GM21390 (cell line): ENCODE measurements at regions not wholly inside any gene's neighbourhood (a gene's known extent, or its start where the extent isn't known, plus 50 kb on each side); places are given as distances from the start of the nearest gene placed in this dataset.

Experiments used
- ATAC-seq: cut with Tn5 transposase; IDR thresholded peaks from one replicate; pipeline ENCODE4 v1.9.1; 2021; ENCODE audit not compliant: unreplicated experiment

DNA sequence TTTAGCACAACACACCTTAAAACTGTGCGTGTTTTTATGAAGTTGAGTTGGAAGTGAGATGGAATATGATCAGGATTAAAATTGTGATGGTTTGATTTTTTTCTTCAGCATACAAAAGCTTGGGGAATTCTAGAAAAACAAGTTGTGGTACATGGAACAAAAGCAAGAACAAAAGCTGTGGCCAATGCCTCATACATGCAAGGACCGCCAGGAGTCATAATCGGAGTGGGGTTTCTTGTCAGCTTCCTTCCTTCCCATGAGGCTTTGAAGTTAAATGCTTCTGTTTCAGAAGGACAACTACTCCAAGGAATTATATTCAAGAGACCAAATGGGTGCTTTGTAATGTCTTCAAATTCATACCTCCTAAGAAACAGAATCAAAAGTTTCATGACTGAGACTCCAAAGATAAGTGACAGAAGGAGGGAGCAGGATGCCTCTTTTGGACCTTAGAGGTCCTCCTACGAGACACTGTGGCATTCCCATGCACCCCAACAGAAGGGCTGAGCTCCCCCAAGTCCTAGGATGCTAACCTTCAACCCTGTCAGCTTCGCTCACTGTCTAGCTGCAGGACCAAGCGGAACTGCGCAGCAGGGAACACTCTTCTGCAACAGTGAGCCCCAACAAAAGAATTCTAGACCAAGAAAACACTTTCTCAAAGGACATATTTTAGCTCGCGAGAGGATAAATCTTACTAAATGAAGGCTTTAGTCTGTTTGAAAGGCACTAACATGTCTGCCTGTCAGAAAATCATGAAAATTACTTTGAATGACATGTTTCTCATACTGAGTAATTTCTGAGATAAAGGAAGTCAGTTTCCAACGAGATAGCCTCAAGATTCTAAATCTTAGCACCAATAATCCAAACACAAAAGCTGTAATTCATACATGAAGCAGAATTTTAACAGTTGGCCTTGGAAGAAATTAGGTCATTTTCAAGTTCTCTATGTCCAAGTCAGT lies 108.5 kb upstream of the NHSL1 start:
- no peak for ATAC-seq

DNA sequence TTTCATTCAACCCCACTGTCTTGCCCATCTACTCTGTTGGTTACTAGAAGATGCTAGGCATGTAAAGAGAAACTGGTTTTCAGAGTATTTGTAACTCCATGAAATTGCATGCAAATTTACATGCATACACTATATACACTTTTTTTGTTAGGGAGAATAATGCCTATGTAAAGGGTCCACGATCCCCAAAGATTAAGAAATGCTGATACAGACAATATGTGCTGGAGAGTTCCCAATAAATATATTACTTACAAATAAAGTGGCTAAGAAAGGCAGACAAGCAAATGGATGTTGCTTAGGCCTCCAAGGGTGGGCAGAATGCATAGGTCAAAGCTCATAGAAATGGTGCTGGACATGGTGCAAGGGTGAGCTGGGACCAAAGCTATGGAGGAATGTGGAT lies 109.6 kb upstream of the NHSL1 start:
- no peak for ATAC-seq

- no peak for ATAC-seq
Measured at GRCh38 chr6:138609801-138610430, 110.6 kb upstream of the NHSL1 start.

DNA sequence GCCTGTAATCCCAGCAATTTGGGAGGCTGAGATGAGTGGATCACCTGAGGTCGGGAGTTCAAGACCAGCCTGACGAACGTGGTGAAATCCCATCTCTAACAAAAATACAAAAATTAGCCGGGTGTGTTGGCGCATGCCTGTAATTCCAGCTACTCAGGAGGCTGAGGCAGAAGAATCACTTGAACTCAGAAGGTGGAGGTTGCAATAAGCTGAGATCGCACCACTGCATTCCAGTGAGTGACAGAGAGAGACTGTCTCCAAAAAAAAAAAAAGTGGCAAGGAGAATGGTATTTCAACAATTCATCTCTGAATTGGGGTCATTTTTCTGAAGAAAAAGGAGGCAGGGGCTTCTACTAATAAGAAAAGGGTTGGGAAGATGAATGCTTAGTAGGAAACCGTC lies 111.5 kb upstream of the NHSL1 start:
- no peak for ATAC-seq

GRCh38 chr6:138614151-138614550 lies 114.9 kb upstream of the NHSL1 start:
- no peak for ATAC-seq

GRCh38 chr6:138618168-138618567 lies 118.9 kb upstream of the NHSL1 start:
- ATAC-seq: no peak

DNA sequence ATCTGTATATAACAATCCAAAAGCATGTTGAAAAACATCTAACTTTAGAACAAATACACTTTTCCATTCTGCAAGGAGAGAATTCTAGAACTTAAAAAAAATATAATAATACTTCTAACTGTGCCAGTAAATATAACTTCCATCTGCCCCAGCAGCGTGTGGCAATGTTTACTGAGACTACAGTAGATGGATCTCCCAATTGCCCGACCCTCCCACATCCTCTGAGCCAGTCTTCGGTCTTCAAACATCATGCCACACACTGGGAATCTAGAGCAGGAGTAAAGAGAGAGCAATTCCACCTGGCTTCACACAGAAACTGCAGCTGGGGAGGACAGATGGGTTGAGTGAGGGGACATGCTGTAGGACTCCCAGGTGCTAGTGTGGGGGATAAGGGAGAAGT lies 121.3 kb upstream of the NHSL1 start:
- no peak for ATAC-seq

- ATAC-seq: no peak
Measured at GRCh38 chr6:138622967-138623366, 123.7 kb upstream of the NHSL1 start.

GRCh38 chr6:138631566-138631965 lies 132.3 kb upstream of the NHSL1 start:
- no peak for ATAC-seq

- no peak for ATAC-seq
Measured at GRCh38 chr6:138637822-138638221, 135.7 kb upstream of the CCDC28A start.

GRCh38 chr6:138638604-138639003 lies 135.0 kb upstream of the CCDC28A start:
- no peak for ATAC-seq

DNA sequence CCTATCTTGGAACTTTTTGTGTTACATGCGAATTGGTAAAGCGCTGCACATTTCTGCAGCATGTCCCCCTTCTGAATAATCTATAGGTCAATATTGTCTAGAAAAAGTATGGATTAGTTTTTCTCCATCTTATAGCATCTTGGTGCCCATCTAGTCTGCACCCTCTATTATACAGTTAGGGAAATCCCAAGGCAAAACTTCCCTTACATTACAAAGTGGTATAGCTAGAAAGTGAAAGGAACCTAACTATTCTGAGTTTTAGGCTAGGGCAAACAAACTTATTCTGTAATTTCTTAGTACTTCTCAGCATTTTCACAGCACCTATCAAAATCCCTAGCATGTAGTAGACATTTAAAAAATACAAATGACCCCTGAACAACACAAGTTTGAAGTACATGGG lies 133.5 kb upstream of the CCDC28A start:
- ATAC-seq: no peak

GRCh38 chr6:138643210-138643609 lies 130.4 kb upstream of the CCDC28A start:
- ATAC-seq: no peak

DNA sequence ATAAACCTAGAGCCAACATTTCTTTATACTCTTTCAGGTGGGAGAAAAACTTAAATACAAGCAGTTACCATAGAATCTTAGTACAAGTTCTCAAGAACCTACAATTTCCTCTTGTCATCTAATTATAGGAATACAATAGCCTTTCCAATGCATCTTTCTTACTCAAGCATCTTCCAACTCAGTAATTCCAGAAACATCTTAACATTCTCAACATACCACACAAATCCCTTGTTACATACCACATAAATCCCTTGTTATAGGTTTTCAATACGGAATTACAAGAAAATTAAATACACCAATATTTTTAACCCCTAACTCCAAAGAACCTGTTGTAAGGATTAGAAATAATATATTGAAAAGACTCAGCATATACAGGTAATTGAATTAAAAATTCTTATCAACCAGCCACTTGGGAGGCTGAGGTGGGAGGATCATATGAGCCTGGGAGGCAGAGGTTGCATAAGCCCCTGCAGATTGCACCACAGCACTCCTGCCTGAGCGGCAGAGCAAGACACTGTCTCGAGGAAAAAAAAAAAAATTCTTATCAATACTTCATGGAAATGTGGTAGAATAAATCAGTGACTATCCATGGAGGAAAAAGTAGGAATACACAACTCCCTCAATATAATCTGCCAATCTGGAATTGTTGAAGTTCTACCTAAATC lies 127.5 kb upstream of the CCDC28A start:
- ATAC-seq: no peak

GRCh38 chr6:138647006-138647405 lies 126.6 kb upstream of the CCDC28A start:
- no peak for ATAC-seq

- no peak for ATAC-seq
Measured at GRCh38 chr6:138648127-138648526, 125.4 kb upstream of the CCDC28A start.

- ATAC-seq: no peak
Measured at GRCh38 chr6:138651491-138651890, 122.1 kb upstream of the CCDC28A start.

- no peak for ATAC-seq
Measured at GRCh38 chr6:138652824-138653223, 120.7 kb upstream of the CCDC28A start.

DNA sequence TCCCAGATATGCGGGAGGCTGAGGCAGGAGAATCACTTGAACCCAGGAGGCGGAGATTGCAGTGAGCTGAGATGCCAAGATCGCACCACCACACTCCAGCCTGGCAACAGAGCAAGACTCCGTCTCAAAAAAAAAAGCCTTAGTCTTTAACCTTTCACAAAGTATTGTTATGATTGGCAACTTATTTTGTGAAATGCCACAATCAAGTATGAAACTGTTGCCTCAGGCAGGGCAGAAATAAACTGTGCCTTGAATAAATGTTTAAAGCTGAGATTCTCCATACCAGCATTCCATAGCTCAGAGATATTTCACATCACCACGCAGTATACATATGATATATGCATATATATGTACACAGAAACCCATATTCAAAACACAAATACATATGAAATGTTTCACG lies 120.1 kb upstream of the CCDC28A start:
- ATAC-seq: no peak

DNA sequence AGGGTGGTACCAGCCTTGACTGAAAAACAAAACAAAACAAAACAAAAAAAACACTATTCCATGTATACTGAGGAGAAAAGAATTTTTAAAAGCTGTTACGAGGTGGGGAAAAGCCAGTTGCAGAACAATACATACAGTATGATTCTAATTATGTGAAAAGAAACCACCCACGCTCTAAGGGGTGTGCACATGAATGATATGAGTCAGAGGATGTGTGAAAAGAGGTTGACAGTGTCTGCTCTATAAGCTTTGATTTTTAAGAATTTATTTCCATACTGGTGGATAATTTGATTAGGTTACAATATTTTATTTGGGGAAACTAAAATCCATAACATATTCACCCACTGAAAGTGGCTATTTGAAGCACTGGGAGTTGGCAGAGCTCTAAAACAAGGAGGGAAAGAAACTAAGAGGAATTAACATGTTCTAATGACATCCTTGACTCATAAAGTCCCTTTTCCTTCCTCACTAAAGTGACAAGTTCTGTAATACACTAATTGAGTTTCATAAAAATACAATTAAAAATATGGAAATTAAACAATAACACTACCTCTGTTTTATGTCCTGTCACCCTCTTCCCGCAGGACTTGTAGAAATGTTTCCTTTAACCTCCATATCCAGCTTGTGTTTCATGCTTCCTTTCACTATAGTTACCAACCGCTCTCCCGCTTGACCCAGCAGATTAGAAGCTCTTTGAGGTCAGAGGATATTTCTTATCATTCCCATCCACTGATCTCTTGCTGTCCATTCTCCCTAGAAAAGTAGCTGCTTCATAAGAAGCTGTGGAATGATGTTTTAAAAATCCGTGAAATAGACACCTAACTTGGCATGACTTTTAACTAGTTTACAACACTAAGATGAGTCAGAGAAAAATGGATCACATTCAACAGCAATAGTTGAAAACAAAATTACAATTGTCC lies 118.6 kb upstream of the CCDC28A start:
- ATAC-seq: peak; percentile 100

DNA sequence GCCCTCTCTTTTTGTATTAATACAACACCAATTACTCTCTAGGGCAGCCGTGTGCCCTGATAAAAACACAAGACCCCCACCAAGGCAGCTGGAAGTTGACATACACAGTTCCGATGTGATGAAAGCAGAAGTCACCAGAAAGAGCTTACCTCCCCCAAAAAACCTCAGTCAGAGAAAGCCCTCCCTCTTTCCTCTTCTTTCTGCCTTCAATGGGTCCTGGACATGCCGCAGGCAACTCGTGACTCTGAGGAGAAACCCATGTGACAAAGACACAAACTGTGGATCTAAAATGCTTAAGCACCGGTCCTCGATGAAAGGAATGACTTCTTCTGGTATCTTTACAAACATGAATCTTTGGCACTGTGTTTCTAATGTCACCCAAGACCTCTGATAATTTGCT lies 117.7 kb upstream of the CCDC28A start:
- ATAC-seq: no peak
